ENCODE measurements at regions not wholly inside any gene's neighbourhood (a gene's known extent, or its start where the extent isn't known, plus 50 kb on each side); places are given as distances from the start of the nearest gene placed in this dataset.
"Not testable (repeated sequence)": the region's sequence is repeated elsewhere in the genome, so short reads cannot be mapped to it uniquely, and the experiment has no call there.

GRCh38 chr22:25397616-25398015 is 166.9 kb upstream of the GRK3 start:
- DNase-seq = no peak

- DNase-seq = peak; percentile 63
Measured at GRCh38 chr22:25398591-25399062, 165.8 kb upstream of the GRK3 start.

GRCh38 chr22:25399649-25400151 is 164.8 kb upstream of the GRK3 start:
- DNase-seq = no peak

- no peak for DNase-seq
Measured at GRCh38 chr22:25402160-25402500, 162.3 kb upstream of the GRK3 start.

GRCh38 chr22:25402501-25403283 is 161.8 kb upstream of the GRK3 start:
- no peak for DNase-seq

GRCh38 chr22:25403284-25403810 is 161.1 kb upstream of the GRK3 start:
- no peak for DNase-seq

GRCh38 chr22:25403811-25404471 is 160.5 kb upstream of the GRK3 start:
- no peak for DNase-seq

GRCh38 chr22:25404556-25404927 is 159.9 kb upstream of the GRK3 start:
- no peak for DNase-seq

- no peak for DNase-seq
Measured at GRCh38 chr22:25404928-25405816, 159.3 kb upstream of the GRK3 start.

- DNase-seq = no peak
Measured at GRCh38 chr22:25405841-25406509, 158.5 kb upstream of the GRK3 start.

GRCh38 chr22:25406510-25407210 is 157.8 kb upstream of the GRK3 start:
- DNase-seq = no peak

- DNase-seq = no peak
Measured at GRCh38 chr22:25407226-25407858, 157.1 kb upstream of the GRK3 start.

- DNase-seq = no peak
Measured at GRCh38 chr22:25407859-25408229, 156.6 kb upstream of the GRK3 start.

- no peak for DNase-seq
Measured at GRCh38 chr22:25409240-25409639, 155.2 kb upstream of the GRK3 start.

GRCh38 chr22:25410849-25411248 is 153.6 kb upstream of the GRK3 start:
- DNase-seq = no peak

- no peak for DNase-seq
Measured at GRCh38 chr22:25413620-25414019, 150.9 kb upstream of the GRK3 start.

- not testable (repeated sequence) for DNase-seq
Measured at GRCh38 chr22:25415731-25416130, 148.7 kb upstream of the GRK3 start.

- DNase-seq = not testable (repeated sequence)
Measured at GRCh38 chr22:25417826-25418225, 146.6 kb upstream of the GRK3 start.

GRCh38 chr22:25419247-25420113 is 145.0 kb upstream of the GRK3 start:
- no peak for DNase-seq

GRCh38 chr22:25420114-25420441 is 144.4 kb upstream of the GRK3 start:
- DNase-seq = not testable (repeated sequence)
